Right lung (tissue), 2 donors: ENCODE measurements at regions not wholly inside any gene's neighbourhood (a gene's known extent, or its start where the extent isn't known, plus 50 kb on each side); places are given as distances from the start of the nearest gene placed in this dataset.
A peak's percentile ranks its signal among the peaks of the same experiment; 100 is the strongest.
"Not testable (repeated sequence)": the region's sequence is repeated elsewhere in the genome, so short reads cannot be mapped to it uniquely, and the experiment has no call there.

ENCODE experiments used
- DNase-seq, 2 donors: peaks; one replicate each; pipeline ENCODE4 v3.0.0-alpha.2; 2013

DNA sequence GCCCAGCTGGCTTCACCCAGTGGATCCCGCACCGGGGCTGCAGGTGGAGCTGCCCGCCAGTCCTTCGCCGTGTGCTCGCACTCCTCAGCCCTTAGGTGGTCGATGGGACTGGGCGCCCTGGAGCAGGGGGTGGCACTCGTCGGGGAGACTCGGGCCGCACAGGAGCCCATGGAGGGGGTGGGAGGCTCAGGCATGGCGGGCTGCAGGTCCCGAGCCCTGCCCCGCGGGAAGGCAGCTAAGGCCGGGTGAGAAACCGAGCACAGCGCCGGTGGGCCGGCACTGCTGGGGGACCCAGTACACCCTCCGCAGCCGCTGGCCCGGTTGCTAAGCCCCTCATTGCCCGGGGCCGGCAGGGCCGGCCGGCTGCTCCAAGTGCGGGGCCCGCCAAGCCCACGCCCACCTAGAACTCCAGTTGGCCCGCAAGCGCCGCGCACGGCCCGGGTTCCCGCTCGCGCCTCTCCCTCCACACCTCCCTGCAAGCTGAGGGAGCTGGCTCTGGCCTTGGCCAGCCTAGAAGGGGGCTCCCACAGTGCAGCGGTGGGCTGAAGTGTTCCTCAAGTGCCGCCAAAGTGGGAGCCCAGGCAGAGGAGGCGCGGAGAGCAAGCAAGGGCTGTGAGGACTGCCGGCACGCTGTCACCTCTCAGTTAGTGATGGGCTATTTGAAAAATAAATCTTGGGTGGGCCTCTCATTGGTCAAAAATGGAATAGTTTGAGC is 411.2 kb upstream of the NOX3 start:
- DNase-seq: not testable (repeated sequence)

DNA sequence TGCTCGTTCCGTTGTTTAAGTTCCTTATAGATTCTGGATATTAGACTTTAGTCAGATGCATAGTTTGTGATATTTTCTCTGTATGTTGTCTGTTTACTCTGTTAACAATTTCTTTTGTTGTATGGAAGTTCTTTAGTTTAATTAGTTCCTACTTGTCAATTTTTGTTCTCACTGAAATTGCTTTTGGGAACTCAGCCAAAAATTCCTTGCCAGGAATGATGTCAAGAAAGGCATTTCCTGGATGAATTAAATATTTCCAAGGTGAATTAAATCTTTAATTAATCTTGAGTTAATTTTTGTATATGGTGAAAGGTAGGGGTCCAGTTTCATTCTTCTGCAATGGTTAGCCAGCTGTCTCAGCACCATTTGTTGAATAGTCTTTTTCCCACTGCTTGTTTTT is 406.2 kb upstream of the NOX3 start:
- no peak for DNase-seq

DNA sequence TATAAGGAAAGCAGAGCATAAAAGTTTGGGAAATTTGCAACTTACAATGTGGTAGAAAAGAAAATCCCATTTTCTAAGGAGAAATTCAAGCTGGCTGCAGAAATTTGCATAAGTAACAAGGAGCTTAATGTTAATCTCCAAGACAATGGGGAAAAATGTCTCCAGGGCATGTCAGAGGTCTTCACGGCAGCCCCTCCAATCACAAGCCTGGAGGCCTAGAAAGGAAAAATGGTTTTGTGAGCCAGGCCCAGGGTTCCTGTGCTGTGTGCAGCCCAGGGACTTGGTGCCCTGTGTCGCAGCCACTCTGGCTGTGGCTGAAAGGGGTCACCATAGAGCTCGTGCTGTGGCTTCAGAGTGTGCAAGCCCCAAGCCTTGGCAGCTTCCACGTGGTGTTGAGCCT is 403.3 kb upstream of the NOX3 start:
- not testable (repeated sequence) for DNase-seq

DNA sequence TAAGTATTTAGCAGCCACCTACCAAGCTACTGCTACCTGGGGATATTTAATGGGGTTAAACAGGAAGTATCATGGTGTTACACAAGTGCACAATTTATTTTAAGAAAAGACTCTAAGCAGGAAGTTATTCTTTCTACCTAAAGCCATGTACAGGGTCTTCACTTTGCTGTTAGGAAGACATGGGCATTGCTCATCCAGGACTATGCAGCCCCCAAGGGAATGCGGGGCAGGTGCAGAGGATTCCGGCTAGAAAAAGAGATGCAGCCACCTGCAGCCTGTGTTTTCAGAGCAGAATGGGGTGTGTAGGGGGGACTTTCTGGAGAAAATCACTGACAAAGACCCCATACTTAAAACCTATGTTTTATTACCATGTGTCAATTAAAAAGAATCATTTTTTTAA is 399.1 kb upstream of the NOX3 start:
- no peak for DNase-seq

DNA sequence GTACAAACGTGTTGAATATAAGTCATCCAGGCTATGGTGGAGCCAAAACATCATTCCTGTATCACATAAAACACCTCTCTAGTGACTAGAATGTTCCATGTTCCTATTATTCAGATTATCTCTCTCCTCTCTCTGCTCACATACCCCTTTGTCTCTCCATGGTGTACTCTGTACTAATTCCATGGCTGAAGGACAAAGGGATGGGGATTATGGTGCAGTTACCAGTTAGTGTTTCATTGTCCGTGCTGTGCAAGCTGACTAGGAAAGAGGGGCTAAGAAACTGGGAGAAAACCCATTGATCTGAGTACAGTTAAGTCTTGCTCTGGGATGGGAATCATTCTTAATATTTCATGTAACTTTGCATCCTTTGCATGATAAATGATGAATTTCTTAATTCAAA is 397.4 kb upstream of the NOX3 start:
- DNase-seq: no peak

DNA sequence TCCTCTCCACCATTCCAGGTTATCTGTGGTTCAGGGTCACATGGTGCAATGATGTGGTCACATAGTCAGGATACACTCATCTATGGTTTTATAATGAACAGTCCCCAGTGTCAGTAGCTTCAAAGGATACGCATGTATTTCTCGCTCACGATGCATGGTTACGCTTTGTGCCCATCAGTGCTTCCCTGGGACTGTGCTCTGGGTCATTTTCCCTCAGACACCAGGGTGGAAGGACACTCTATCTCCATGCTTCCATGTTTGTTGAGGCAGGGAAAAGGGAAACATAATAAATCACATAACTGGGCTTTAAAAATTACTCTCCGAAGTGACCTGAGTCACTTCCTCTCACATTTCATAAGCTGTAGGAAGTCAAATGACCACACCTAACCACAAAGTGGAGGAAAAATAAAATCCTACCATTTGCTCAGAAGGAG is 394.8 kb upstream of the NOX3 start:
- no peak for DNase-seq

DNA sequence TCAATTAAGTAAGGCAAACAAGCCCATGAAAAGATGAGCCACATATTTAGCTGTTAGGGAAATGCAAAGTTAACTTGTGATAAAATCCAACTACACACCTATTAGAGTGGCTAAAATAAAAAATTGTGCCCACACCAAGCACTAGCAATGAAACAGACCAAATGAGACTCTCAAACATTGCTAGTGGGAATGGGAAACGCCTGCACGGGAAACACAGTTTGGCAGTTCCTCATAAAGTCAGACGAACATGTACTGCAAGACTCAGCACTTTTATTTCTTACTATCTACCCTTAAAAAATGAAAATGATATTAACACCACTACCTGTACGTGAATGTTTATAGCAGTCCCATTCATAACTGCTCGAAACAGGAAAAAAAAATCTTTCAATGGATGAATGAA is 392.1 kb upstream of the NOX3 start:
- DNase-seq: no peak

DNA sequence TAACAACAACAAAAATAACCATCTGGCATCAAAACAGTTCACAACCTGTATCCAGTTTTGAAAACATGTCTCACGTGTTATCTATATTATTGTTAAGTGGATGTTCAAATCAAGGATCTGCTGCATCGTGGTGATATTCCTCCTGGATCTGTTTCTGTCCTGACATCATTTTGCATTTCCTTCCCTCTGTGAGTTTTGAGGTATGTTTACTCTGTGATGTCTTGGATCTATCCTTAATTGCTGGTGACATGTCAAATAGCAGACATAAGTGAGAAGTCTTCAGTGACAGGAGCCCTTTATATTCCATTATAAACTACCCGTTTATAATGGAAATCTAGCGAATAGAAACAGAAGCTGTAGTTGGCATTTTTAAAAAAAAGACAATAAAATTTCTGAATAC is 381.8 kb upstream of the NOX3 start:
- no peak for DNase-seq

DNA sequence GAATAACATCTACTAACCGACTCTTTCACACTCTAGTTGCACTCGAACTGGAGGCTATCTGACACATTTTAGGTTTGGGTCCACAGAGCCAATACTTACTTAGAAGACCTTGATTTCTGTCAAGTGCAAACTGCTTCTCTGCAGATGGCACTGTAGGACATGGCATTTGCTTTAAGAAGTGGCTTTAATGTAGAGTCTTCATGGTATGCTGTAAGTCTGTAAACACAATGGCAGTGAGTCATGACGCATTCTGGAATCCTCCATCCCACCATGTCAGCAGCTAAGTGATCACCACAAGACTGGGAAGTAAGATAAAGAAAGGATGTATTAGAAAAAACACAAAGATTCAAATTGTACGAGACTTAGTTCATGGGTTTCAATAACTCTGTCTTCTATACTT is 377.0 kb upstream of the NOX3 start:
- DNase-seq: peak in 1 of 2 donors; percentile 5

DNA sequence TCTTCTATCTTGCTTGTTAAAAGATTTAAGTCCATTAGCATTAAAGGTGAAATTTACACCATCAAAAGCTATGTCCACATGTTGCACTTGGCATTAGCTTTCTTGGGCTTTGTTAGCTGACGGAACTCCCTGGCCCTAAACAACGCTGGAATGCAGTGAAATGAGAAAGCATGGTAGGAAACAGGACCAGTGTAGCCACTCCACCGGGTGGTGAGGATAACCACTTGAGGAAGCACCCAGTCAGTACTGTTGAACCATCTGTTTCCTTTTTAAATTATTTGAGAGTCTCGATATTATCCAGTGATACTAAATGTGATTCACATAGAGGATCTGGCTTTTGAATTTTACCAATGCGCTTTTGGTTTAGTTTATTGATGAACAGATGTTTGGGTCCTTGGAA is 374.9 kb upstream of the NOX3 start:
- DNase-seq: no peak

DNA sequence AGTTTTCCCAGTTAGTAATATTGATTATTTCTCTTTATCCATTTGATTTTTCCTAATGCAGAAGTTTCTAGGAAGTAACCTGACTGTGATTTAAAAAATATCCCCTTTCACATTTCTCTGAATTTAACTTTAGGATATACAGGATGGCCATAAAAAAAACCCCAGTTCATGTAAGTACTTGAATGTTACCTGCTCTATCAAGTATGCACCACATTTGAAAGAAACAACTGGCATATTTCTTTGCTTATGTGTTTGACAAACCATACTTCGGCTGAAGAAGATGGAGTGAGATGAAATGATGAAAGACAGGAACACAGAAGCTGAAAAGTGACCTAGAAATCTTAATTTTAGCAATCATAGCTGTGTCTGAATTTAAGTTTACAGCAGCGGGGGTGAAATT is 374.0 kb upstream of the NOX3 start:
- DNase-seq: no peak

DNA sequence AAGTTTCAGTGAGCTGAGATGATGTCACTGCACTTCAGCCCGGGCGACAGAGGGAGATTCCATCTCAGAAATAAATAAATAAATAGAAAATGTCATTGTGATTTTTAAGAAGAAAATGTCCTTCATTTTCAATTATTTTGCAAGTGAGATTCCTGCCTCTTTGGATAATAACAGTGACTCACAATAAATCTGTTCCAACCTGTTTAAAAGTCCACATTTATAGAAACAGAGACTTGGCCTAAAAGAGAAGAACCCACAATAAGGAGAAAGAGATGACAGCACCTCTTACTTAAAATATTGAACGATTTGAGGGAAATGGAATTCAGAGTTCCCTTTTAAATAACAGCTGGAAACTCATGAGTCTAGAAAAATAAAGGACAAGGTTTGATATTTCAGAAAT is 373.4 kb upstream of the NOX3 start:
- no peak for DNase-seq

DNA sequence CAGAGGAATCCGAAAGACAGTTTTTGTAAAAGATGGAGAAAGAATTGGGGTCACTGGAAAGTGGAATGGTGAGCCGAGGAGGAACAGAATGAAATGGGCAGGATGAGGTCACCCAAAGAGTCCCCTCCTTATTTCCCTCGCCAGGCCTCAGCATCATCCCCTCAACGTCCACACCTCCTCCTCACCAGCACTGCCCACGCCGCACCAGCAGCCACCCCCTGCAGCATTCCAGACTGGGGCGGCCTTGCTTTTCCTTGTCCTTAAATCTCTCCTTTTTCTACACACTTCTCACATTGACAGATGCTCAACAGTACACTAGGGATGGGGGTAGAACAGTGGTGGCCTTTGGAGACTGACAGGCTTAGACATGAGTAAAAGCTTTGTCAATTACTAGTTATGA is 363.1 kb upstream of the NOX3 start:
- DNase-seq: no peak

DNA sequence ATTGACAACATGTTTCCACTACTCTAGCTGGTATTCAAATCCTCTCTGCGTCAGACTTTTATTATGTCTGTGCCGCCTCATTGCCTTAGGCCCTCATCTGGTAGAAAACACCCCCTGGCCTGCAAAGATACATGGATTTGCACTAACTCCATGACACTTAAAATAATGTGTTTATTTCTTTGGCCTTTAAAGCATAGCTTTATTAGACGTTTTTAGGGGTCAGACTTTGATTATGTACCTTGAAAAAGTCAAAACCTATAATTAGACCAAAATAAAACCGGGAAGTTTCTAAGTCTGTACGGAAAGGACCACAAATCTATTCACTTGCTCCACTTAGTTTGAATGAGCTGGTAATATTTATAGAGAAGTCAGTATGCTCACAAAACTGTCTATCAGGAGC is 357.9 kb upstream of the NOX3 start:
- no peak for DNase-seq

DNA sequence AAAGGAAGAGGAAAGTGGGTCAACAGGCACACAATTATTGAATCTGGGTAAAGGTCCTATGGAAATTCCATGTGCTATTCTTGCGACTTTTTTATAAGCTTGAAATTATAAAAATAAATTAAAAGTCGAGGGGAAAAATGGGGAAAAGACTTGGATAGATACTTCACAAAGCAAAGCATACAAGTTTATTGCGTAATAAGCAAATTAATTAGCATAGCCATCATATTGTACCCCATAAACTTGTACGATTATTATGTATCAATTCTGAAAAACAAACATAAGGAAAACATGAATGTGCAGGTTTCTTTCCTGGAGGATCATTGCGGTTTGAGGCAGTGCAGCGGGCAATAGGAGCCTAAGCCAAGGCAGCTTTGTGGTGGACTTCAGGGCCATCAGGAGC is 351.6 kb upstream of the NOX3 start:
- no peak for DNase-seq

DNA sequence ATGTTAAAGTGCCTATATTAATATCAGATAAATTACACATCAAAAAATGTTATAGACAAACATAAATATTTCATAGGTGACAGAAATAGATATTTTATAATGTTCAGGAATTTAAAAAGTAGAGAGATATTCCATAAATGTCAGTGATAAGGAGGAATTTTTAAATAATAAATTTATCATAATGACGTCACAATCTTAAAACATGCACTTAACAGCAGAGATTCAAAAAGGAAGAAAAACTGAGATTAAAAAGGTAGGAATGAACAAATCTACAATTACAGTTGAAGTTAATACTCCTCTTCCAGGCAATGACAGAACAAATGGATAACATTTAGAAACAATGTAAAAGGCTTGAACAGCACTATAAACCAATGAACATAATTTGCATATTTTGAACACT is 345.4 kb upstream of the NOX3 start:
- no peak for DNase-seq

DNA sequence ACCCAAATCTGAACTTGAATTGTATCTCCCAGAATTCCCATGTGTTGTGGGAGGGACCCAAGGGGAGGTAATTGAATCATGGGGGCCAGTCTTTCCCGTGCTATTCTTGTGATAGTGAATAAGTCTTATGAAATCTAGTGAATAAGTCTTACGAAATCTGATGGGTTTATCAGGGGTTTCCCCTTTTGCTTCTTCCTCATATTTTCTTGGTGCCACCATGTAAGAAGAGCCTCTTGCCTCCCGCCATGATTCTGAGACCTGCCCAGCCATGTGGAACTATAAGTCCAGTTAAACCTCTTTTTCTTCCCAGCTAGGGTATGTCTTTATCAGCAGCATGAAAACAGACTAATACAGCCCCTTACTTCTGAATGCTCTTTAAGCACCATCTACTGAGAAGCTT is 343.2 kb upstream of the NOX3 start:
- DNase-seq: not testable (repeated sequence)

DNA sequence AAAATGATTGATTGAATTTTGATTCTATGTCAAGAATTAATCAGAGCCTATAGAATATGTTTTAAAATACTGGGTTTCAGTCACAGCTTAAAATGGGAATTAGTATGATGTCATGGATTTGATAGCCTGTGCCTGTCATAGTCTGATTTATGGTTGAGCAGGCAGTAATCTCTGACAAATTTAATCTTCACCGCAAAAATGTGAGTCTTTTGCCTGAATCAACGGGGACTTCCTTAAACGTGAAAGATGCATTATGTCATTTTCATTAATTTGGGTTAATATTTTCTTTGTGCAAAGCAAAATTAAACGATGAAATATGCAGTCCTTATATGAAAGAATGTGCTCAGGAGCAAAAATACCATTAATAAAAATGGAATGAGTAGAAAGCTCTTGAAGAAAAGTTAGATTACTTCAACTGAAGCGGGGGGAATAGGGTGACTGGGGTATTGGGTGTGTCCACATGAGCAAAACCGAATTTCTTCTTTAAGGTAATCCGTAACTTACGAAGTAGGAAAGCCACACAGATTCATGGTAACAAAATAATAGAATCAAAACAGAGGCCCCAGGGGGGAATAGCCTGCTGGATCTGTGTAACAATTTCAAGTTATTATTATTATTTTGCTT is 339.6 kb upstream of the NOX3 start:
- DNase-seq: no peak

DNA sequence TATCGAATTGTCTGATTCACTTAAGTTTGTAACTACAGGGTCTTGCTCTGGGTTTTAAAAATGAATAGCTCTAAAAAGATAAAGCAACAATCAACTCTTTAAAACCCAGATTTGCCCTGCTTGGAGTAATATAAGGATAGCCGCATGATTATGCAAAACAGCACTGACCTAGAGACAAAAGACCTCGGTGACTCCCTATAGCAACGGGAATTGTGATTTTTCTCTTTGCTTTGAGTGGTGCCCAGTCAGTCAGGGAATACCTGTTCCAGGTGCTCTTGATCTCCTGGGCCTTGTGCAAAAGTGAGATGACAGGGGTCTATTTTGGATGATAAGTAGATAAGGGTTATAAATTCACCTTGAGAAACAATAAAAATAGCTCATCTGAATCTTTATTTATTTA is 336.3 kb upstream of the NOX3 start:
- DNase-seq: no peak

DNA sequence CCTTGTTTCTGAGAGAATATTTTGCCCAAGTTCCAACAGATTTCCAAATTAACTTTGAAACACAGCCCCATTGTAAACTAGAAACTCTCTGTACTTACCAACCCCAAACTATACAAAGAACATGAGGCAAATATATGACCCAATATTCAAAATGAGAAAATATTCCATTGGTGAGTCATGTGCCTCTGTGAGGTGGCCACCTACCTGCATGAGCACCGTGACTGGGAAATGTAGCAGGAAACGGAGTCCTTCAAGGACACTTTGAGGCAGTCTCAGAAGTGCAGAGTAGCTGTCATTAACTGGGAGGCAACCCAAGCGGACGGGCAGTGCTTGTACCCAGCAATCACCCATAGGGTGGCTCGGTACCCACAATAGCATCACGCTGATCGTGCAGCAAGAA is 335.5 kb upstream of the NOX3 start:
- no peak for DNase-seq

DNA sequence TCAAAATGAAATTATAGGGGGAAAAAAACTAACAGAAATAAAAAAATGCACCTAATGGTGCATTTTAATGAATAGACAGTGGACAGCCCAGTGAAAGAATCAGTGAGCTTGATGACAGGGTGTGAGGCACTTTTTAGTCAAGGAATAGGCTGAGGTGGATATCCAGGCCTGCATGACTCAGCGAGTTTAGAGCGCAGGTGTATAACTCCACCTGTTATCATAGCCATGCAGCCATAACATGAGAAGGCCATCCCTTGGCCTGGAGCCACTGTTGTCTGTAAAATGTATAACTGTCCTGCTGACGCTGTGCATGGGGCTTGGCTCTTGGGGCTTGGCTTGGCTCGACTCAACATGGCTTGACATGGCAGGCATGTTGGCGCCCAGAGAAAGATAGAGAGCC is 331.5 kb upstream of the NOX3 start:
- DNase-seq: no peak

DNA sequence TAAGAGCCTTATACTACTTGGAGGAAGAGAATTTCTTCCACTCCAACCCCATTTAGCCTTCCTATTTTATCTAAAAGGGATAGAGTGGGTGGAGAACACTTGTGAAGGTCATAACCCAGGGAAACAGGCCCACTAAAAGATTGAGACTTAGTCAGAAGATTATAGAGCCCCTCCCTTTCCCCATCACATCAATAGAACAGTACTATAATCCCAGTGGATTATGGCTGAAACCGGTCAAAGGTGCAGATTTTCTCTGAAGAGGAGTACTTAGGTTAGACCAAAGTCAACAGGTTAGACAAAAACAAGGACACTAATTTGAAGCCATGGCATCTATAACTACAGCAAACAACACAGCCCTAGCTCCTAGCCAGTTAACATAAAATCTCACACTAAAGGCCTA is 330.9 kb upstream of the NOX3 start:
- no peak for DNase-seq

DNA sequence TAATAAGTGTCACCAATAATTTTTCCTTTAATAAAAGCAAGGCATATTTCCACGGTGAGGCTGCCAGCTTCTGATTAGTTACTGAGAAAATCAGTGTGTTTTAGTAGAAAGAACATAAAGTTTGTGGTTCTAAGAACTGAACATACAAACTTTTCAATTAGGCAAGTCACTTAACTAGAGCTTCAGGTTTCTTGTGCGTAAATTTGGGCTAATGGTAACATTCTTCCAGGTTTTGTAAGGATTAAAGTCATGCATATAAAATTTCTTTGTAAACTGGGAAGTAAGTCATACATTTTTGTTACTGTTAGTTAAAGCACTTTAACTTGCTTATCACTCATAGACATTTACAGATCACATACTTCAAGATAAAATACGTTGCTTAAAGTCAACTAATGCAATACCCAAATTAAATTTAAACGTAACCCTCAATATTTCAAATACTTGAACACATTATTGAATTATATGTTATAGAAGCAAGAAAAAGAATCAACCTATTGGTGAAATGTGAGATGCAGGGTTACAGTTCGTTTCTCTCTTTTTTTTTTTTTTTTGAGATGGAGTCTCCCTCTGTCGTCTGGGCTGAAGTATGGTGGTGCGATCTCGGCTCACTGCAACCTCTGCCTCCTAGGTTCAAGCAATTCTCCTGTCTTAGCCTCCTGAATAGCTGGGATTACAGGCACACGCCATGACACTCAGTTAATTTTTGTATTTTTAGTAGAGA is 327.3 kb upstream of the NOX3 start:
- peak in 1 of 2 donors; percentile 3 for DNase-seq
